BJ (cell line): ENCODE measurements at regions not wholly inside any gene's neighbourhood (a gene's known extent, or its start where the extent isn't known, plus 50 kb on each side); places are given as distances from the start of the nearest gene placed in this dataset.

Experiments used
- CTCF ChIA-PET: fragments of 350-600 bp; formaldehyde crosslinking; extraction: SDS; loops from one replicate; lab custom pipeline; 2021; ENCODE audit warnings: antibody characterized with exemption, inconsistent platforms; lab: Yijun Ruan, JAX
- POLR2A ChIA-PET: fragments of 300-600 bp; sonication (Branson Sonifier 250); formaldehyde crosslinking; extraction: SDS; loops from one replicate; lab custom pipeline; 2021; ENCODE audit warnings: antibody characterized with exemption; lab: Charles Lee
- DNase-seq: peaks from one replicate; pipeline ENCODE4 v3.0.0-alpha.2; 2011; ENCODE audit warnings: low read depth
- H3K27me3 ChIP-seq: 2 replicates; pipeline ENCODE4 v1.6.0; 2011; ENCODE audit warnings: low read length; ENCODE audit not compliant: control insufficient read depth, insufficient read depth
- H3K36me3 ChIP-seq: 2 replicates; pipeline ENCODE4 v1.5.1; 2011; ENCODE audit warnings: low read length; ENCODE audit not compliant: control insufficient read depth, insufficient read depth
- H3K4me3 ChIP-seq: 2 replicates; pipeline ENCODE4 v1.5.1; 2011; ENCODE audit warnings: low read depth, mild to moderate bottlenecking, control low read depth, low read length
- TF ChIP-seq, protein P1 (sequence below): IDR thresholded peaks from 2 replicates; pipeline ENCODE4 v1.5.1; 2011; ENCODE audit warnings: low read depth, mild to moderate bottlenecking, control low read depth, inconsistent platforms, low read length, moderate library complexity; ENCODE audit not compliant: insufficient read depth

DNA sequence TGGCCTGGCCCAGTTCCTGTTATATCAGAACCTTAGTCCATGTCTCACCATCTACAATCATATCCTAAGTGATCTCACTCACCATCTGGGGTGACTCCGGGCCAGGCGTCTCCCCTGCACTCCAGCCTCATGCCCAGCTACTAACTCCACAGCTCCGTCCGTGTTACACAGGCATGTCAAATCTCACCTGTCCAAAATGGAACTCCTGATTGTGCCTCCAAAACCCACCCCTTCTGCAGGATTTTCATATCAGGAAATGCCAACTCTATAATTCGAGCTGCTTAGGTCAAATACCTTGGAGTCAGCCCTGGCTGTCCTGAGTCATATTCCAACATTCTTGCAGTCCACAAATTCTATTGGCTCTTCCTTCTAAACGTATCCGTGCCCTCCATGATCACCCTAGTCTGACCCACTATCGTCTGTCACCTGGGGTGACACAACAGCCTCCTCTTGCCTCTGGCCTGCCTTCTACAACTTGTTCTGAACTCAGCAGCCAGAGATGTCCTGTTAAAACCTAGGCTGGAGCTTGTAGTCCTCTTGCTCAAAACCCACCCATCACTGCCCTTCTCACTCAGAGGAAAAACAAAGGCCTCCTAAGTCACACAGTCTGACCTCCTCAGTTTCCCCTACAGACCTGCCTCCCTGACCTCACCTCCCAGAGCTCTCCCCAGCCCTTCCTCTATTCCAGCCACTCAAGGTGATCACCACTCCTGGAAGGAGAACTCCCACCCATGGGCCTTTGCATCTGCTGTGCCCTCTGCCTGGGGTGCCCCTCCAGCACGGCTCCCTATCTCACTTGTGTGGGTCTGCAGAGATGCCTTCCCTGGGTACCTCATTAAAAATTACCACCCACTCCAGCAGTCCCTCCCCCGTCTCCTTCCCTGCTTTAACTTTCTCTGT, 85.3 kb upstream of the SIRPA start:
- Histone ChIP-seq H3K36me3 (no peaks in the 10 kb centered on the region), H3K4me3 (no peak overlapping the region), H3K27me3 (no peaks in the 10 kb centered on the region)
- TF ChIP-seq, protein P1, sequence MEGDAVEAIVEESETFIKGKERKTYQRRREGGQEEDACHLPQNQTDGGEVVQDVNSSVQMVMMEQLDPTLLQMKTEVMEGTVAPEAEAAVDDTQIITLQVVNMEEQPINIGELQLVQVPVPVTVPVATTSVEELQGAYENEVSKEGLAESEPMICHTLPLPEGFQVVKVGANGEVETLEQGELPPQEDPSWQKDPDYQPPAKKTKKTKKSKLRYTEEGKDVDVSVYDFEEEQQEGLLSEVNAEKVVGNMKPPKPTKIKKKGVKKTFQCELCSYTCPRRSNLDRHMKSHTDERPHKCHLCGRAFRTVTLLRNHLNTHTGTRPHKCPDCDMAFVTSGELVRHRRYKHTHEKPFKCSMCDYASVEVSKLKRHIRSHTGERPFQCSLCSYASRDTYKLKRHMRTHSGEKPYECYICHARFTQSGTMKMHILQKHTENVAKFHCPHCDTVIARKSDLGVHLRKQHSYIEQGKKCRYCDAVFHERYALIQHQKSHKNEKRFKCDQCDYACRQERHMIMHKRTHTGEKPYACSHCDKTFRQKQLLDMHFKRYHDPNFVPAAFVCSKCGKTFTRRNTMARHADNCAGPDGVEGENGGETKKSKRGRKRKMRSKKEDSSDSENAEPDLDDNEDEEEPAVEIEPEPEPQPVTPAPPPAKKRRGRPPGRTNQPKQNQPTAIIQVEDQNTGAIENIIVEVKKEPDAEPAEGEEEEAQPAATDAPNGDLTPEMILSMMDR, result no peak
- POLR2A ChIA-PET, result interaction anchor here (1.3 kb wide), 1 partner anchor 51 kb away, joined by 3 read pairs; no protein-coding TSS in a partner anchor
- CTCF ChIA-PET, result interaction anchor here (1.6 to 1.7 kb wide), 3 partner anchors 8 to 10 kb away, joined by 4 to 6 read pairs (median 6); no protein-coding TSS in a partner anchor
- DNase-seq, result no peak

DNA sequence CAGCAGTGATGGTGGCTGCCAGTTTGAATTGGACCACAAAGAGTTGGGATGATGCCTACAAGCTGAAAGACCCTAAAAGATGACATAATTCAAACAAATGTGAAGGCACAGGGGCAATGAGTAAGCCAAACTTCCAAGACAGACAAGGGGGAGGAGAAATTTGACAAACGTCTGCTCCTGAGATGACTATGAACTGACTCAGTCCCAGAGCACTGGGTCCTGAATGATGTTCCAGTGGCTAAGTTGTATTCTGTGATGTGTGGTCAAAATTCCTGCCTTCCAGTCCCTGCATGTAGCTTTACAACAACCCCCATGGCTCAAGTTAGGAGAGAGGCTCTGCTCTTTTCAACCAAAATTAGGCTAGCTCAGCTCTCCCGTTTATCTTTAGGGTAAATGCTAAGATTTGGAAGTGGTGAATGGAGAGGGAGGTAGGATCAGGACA, 86.1 kb upstream of the SIRPA start:
- H3K4me3 ChIP-seq, result no peak overlapping the region
- CTCF ChIA-PET, result interaction anchor here (1.6 to 1.7 kb wide), 2 partner anchors 9 to 10 kb away, joined by 4 to 6 read pairs; no protein-coding TSS in a partner anchor
- TF ChIP-seq, protein P1, result no peak
- no peaks in the 10 kb centered on the region for H3K27me3 ChIP-seq
- no peaks in the 10 kb centered on the region for H3K36me3 ChIP-seq
- DNase-seq, result peak; percentile 53
- POLR2A ChIA-PET, result interaction anchor here (1.3 kb wide), 1 partner anchor 52 kb away, joined by 3 read pairs; no protein-coding TSS in a partner anchor

DNA sequence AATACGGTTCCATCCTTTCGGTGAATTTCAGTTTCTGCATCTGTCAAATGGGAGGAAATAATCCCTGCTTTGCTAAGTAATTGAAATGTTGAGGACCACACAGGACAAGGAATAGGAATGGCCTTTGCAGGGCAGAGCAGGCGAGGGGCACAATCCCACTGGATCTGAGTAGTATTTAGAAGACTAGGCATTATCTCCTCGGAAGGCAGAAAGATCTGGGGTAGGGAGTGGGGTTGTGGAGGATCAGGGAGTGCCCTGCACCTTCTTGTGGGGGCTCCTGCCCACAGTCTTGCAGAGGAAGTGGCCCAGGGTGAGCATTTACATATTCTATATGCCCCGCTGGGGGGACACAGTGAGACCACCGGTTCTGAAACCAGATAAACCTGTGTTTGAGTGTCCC, 87.1 kb upstream of the SIRPA start:
- H3K36me3 ChIP-seq, result no peaks in the 10 kb centered on the region
- POLR2A ChIA-PET, result no interaction called here
- H3K4me3 ChIP-seq, result no peak overlapping the region
- DNase-seq, result no peak
- TF ChIP-seq, protein P1, result no peak
- CTCF ChIA-PET, result interaction anchor here (0.7 kb wide), 1 partner anchor 48 kb away, joined by 3 read pairs; no protein-coding TSS in a partner anchor
- H3K27me3 ChIP-seq, result no peaks in the 10 kb centered on the region

DNA sequence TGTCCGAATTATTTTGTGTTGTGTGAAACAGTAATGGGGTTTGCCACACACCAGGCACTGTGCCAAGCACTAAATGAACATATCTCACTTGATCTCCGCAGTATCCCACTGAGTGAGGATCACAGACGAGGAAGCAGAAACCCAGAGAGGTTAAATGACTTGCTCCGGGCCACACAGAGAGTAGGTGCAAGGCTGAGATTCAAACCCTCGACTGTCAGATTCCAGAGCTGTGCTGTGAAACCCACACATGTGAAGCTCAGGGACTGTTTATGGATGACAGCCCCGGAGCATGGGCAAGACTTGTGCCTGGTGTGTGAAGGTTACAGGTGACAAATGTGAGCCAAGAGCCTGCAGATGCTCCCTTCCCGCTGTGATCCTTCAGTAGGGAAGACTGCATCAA, 87.8 kb upstream of the SIRPA start:
- DNase-seq, result no peak
- Histone ChIP-seq H3K36me3 (no peaks in the 10 kb centered on the region), H3K4me3 (no peak overlapping the region), H3K27me3 (no peaks in the 10 kb centered on the region)
- CTCF ChIA-PET, result no interaction called here
- TF ChIP-seq, protein P1, result no peak
- POLR2A ChIA-PET, result no interaction called here

DNA sequence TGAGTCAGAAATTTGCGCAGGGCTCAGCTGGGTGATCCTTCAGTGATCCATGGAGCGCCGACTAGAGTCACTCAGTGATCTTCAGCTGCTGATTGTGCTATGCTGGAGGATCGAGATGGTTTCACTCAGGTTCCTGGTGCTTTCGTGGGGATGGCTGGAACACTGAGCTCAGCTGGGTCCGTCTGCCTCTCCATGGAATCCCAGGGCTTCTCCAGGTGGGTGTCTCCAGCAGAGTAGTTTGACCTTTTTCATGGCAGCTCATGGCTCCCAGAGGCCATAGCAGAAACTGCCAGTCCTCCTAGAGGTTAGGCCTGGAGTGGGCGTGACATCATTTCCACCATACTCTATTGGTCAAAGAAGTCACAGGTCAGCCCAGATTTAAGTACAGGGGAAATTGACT, 88.8 kb upstream of the SIRPA start:
- DNase-seq, result no peak
- no peaks in the 10 kb centered on the region for H3K27me3 ChIP-seq
- ChIA-PET CTCF (interaction anchor here (0.7 kb wide), 1 partner anchor 366 kb away, joined by 3 read pairs; no protein-coding TSS in a partner anchor), POLR2A (no interaction called here)
- TF ChIP-seq, protein P1, result no peak
- no peak overlapping the region for H3K4me3 ChIP-seq
- no peaks in the 10 kb centered on the region for H3K36me3 ChIP-seq
